IPS-18a (cell line): ENCODE measurements at regions not wholly inside any gene's neighbourhood (a gene's known extent, or its start where the extent isn't known, plus 50 kb on each side); places are given as distances from the start of the nearest gene placed in this dataset.

Experiments used
- H3K27ac ChIP-seq: one replicate; pipeline ENCODE4 v1.5.1; 2013; ENCODE audit warnings: low read length
- H3K27me3 ChIP-seq: one replicate; pipeline ENCODE4 v1.6.1; 2013; ENCODE audit warnings: mild to moderate bottlenecking, low read length; ENCODE audit not compliant: control insufficient read depth, insufficient read depth
- H3K36me3 ChIP-seq: one replicate; pipeline ENCODE4 v1.6.1; 2013; ENCODE audit warnings: low read depth, low read length; ENCODE audit not compliant: control insufficient read depth
- H3K4me1 ChIP-seq: one replicate; pipeline ENCODE4 v1.6.1; 2013; ENCODE audit warnings: low read depth, low read length; ENCODE audit not compliant: control insufficient read depth
- H3K4me3 ChIP-seq: one replicate; pipeline ENCODE4 v1.5.1; 2013; ENCODE audit warnings: low read length
- H3K9ac ChIP-seq: one replicate; pipeline ENCODE4 v1.6.1; 2013; ENCODE audit warnings: mild to moderate bottlenecking, low read length, moderate library complexity
- H3K9me3 ChIP-seq: one replicate; pipeline ENCODE4 v1.6.1; 2013; ENCODE audit warnings: low read depth, low read length; ENCODE audit not compliant: control insufficient read depth

DNA sequence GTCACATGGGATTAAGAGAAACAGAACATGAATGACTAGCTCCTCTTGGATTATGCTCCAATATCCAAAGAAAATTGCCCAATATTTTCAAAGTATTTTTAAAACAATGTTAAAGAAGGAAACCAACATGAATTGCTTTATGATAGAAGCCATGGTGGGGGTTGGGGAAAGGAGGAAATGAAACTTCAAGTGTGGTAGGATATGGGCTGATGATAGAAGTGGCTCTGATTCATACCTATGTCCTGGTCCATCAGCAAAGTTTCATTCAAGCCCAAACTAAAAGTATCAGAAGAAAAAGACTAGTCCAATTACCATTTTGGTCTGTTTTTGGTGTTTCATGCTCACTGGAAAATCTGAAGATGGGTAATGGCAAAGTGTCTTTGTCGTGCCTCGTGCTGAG, 104.2 kb upstream of the PROX1 start:
- H3K27ac ChIP-seq: no peak overlapping the region
- H3K36me3 ChIP-seq: no peaks in the 10 kb centered on the region
- no peak overlapping the region for H3K4me3 ChIP-seq
- no peak overlapping the region for H3K9ac ChIP-seq
- no peaks in the 10 kb centered on the region for H3K27me3 ChIP-seq
- no peaks in the 10 kb centered on the region for H3K9me3 ChIP-seq
- peaks cover 7% of the 10 kb centered on the region for H3K4me1 ChIP-seq

- H3K27ac ChIP-seq: no peak overlapping the region
- H3K9ac ChIP-seq: no peak overlapping the region
- peaks cover 7% of the 10 kb centered on the region for H3K4me1 ChIP-seq
- H3K9me3 ChIP-seq: no peaks in the 10 kb centered on the region
- no peaks in the 10 kb centered on the region for H3K27me3 ChIP-seq
- no peak overlapping the region for H3K4me3 ChIP-seq
- no peaks in the 10 kb centered on the region for H3K36me3 ChIP-seq
Measured at GRCh38 chr1:213884402-213884801, 103.4 kb upstream of the PROX1 start.

DNA sequence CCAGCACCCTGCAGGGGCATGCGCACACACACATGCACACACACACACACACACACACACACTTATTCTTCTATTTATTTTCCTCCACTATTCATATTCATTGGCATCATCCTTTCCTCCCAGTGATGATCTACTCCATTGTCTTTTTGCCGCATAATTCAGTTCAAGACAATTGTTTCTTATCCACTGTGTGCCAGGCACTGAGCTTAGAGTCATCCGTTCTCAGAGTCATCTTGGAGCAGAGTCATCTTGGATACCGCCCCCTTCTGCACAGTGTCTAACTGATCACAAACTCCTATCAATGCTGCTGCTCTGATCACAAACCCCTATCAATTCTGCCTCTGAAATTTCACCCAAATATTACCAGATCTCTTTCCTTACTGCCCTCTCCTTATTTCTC, 102.8 kb upstream of the PROX1 start:
- Histone ChIP-seq H3K27ac (no peak overlapping the region), H3K27me3 (no peaks in the 10 kb centered on the region), H3K4me1 (peaks cover 7% of the 10 kb centered on the region), H3K36me3 (no peaks in the 10 kb centered on the region), H3K9me3 (no peaks in the 10 kb centered on the region), H3K9ac (no peak overlapping the region), H3K4me3 (no peak overlapping the region)

- Histone ChIP-seq H3K27me3 (no peaks in the 10 kb centered on the region), H3K4me1 (peaks cover 7% of the 10 kb centered on the region), H3K9me3 (no peaks in the 10 kb centered on the region), H3K4me3 (no peak overlapping the region), H3K27ac (no peak overlapping the region), H3K9ac (no peak overlapping the region), H3K36me3 (no peaks in the 10 kb centered on the region)
Measured at GRCh38 chr1:213887842-213888241, 99.9 kb upstream of the PROX1 start.

DNA sequence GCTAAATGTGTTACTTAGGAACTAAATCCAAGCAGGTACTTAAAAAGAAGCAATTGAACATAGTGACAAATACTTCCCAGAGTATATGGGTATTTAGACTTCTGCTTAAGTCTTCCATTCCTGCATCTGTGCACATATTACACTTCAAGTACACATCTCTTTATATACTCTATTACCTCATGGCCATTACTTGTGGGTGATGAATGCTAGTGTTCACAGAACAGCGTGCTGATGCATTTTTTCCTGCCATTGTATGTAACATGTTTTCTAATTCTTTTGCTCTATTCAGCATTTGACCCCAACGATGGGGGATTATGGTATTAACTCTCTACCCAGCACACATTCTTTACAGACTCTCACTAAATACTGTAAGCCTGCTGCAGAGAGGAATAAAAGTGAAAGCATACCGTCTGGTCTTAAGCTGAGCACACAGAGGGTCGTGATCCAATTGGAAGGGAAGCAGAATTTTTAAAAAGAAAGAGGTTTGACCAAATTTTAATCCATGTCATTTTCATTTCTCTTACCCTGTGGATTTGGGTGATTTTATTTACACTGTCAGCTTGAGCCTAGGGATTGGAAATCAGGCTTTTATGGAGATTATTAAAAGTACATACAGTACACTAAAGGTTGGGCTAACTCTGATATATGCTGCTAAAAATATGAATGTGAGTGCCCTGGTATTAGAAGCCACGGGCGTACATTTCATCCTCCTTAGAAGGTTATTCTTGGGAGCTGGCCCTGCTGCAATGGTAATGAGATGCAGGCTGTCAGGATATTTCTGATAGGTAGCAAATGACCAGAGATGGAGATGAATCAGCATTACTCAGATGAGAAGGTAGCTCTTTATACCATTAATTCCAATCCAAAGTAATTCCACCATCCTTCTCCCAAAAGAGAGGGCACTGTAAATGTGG, 95.5 kb upstream of the PROX1 start:
- no peak overlapping the region for H3K9ac ChIP-seq
- no peaks in the 10 kb centered on the region for H3K4me1 ChIP-seq
- no peak overlapping the region for H3K4me3 ChIP-seq
- H3K9me3 ChIP-seq: no peaks in the 10 kb centered on the region
- no peaks in the 10 kb centered on the region for H3K36me3 ChIP-seq
- H3K27me3 ChIP-seq: no peaks in the 10 kb centered on the region
- no peak overlapping the region for H3K27ac ChIP-seq

GRCh38 chr1:213898684-213899083, 89.1 kb upstream of the PROX1 start:
- Histone ChIP-seq H3K4me3 (no peak overlapping the region), H3K4me1 (no peaks in the 10 kb centered on the region), H3K9ac (no peak overlapping the region)

DNA sequence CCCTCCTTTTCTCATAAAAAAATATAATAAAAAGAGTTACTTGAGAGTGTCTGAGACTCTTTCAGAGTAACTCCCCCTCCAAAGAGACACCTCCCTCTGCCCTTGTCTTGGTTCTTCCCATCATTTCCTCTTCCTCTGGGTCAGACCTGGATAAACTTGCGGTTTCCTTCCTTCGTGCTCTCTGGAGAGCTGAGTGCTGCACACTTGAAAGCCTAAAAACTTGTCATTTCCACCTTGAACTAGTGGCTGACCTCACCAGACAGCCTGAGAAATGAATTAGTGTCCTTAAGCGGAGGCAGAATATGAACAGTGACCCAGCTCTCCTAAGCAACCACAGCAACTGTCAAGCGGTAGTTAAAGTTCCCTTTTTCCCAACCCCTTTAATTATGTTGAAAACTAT, 88.4 kb upstream of the PROX1 start:
- no peak overlapping the region for H3K27ac ChIP-seq
- no peaks in the 10 kb centered on the region for H3K36me3 ChIP-seq
- H3K27me3 ChIP-seq: no peaks in the 10 kb centered on the region
- H3K4me3 ChIP-seq: no peak overlapping the region
- H3K9me3 ChIP-seq: no peaks in the 10 kb centered on the region
- no peak overlapping the region for H3K9ac ChIP-seq
- no peaks in the 10 kb centered on the region for H3K4me1 ChIP-seq

More at GRCh38 chr1:213898684-213899083, 89.1 kb upstream of the PROX1 start:
- Histone ChIP-seq H3K27me3 (no peaks in the 10 kb centered on the region), H3K36me3 (no peaks in the 10 kb centered on the region), H3K9me3 (no peaks in the 10 kb centered on the region), H3K27ac (no peak overlapping the region)

DNA sequence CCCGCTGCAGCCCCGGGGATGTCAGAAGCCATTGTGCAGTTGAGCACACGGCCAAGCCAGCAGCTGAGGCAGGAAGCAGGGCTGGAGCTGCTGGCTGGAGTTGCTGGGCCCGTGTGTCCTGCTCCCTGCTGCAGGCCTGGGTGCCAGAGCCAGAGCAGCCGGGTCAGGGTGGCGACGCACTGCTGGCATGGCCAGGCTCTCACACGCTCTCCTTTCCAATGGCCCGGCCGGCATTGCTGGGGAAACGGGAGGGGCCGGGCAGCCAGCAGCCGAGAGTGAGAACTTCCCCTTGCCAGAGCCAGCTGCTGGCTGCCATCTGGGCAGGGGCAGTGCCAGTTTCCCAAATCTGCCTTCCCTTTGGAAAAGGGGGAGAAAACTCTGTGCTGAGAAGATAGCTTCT, 82.4 kb upstream of the PROX1 start:
- no peak overlapping the region for H3K27ac ChIP-seq
- H3K36me3 ChIP-seq: no peaks in the 10 kb centered on the region
- no peaks in the 10 kb centered on the region for H3K27me3 ChIP-seq
- H3K9ac ChIP-seq: no peak overlapping the region
- H3K9me3 ChIP-seq: no peaks in the 10 kb centered on the region
- H3K4me3 ChIP-seq: no peak overlapping the region
- H3K4me1 ChIP-seq: no peaks in the 10 kb centered on the region

DNA sequence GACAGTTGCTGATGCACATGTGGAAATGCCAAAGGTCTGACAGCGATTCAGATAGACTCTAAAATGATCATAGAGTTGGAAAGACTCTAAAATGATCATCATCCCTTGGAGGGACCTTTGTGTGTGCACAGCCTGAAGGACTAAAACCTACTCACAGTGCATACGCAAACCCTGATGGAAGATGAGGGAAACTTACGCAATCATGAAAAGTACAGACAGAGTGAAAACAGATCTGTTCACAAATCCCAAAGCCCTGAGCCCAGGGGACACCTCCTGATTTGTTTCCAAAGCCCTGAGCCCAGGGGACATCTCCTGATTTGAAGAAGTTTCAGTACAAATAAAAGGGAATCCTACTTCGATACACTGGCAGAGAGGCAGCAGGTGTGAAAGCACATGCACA, 79.3 kb upstream of the PROX1 start:
- Histone ChIP-seq H3K9ac (no peak overlapping the region), H3K4me3 (no peak overlapping the region), H3K9me3 (no peaks in the 10 kb centered on the region), H3K36me3 (no peaks in the 10 kb centered on the region), H3K27ac (no peak overlapping the region), H3K4me1 (no peaks in the 10 kb centered on the region), H3K27me3 (no peaks in the 10 kb centered on the region)

- Histone ChIP-seq H3K36me3 (no peaks in the 10 kb centered on the region), H3K4me1 (no peaks in the 10 kb centered on the region), H3K27me3 (no peaks in the 10 kb centered on the region), H3K27ac (no peak overlapping the region), H3K9ac (no peak overlapping the region), H3K4me3 (no peak overlapping the region), H3K9me3 (no peaks in the 10 kb centered on the region)
Measured at GRCh38 chr1:213914392-213914791, 73.4 kb upstream of the PROX1 start.

DNA sequence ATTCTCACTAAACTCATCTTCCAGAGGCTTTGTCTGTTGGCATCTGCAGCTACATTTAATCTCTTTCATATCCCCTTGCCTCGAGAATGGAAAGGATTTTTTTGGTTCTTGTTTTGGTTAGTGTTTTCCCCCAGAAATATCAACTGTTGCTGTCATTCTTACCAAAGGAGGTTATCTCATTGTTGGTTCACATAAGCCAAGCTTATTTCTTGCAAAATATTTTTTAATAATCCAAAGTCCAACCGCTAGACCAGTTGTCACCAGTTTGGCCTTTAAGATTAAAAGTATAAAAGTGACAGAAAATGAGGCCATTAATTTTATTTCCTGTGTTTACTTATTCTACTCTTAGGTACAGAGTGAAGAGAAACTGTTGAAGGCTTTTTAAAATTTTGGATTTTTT, 66.5 kb upstream of the PROX1 start:
- H3K36me3 ChIP-seq: no peaks in the 10 kb centered on the region
- no peaks in the 10 kb centered on the region for H3K9me3 ChIP-seq
- H3K4me1 ChIP-seq: no peaks in the 10 kb centered on the region
- no peaks in the 10 kb centered on the region for H3K27me3 ChIP-seq
- no peak overlapping the region for H3K9ac ChIP-seq
- no peak overlapping the region for H3K4me3 ChIP-seq
- H3K27ac ChIP-seq: no peak overlapping the region

DNA sequence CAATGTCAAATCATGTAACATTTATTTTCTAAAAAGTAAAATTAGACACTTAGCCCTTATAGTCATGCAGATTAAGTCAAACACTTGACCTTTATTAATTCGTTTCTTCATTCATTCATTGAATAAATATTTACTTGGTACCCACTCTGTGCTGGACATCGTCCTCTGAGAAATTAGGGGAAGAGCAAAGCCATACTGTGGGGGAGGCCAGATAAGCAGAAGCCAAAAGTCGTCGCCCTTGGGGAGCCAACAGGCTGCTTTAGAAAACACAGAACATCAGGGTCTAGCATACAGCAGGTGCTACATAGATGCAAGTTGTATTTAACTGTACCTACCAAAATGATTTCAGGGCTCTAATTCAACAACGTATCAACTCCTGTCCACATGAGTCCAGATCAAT, 66.1 kb upstream of the PROX1 start:
- no peak overlapping the region for H3K9ac ChIP-seq
- H3K4me3 ChIP-seq: no peak overlapping the region
- H3K36me3 ChIP-seq: no peaks in the 10 kb centered on the region
- H3K27ac ChIP-seq: no peak overlapping the region
- H3K9me3 ChIP-seq: no peaks in the 10 kb centered on the region
- H3K27me3 ChIP-seq: no peaks in the 10 kb centered on the region
- no peaks in the 10 kb centered on the region for H3K4me1 ChIP-seq
